ENCODE measurements at regions not wholly inside any gene's neighbourhood (a gene's known extent, or its start where the extent isn't known, plus 50 kb on each side); places are given as distances from the start of the nearest gene placed in this dataset.

DNA sequence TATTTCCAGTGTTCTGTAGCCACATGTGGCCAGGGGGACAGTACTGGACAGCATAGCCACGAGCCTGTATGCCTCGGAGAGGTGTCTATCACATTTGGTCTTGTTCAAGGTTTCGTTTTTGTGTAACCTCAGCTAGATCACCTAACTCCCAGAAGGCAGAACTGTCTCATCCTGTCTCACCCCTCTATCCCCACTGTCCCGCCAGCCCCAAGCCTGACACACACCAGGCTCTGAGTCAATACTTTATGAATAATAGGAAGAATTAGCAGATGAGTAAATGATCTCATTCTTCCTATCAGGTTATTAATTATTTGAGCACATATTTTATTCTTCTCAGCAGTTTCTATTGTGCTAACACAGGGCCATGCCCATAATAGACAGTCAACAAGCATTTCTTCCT is 132.2 kb downstream of the NUFIP1 start:
- TF ChIP-seq, protein P1, sequence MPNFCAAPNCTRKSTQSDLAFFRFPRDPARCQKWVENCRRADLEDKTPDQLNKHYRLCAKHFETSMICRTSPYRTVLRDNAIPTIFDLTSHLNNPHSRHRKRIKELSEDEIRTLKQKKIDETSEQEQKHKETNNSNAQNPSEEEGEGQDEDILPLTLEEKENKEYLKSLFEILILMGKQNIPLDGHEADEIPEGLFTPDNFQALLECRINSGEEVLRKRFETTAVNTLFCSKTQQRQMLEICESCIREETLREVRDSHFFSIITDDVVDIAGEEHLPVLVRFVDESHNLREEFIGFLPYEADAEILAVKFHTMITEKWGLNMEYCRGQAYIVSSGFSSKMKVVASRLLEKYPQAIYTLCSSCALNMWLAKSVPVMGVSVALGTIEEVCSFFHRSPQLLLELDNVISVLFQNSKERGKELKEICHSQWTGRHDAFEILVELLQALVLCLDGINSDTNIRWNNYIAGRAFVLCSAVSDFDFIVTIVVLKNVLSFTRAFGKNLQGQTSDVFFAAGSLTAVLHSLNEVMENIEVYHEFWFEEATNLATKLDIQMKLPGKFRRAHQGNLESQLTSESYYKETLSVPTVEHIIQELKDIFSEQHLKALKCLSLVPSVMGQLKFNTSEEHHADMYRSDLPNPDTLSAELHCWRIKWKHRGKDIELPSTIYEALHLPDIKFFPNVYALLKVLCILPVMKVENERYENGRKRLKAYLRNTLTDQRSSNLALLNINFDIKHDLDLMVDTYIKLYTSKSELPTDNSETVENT (CRISPR knock-in tag; IDR thresholded peaks at IDR 0.05), result no peak
- TF ChIP-seq ZNF384 (IDR thresholded peaks at IDR 0.05; ENCODE audit: low read depth, low read length) (no peak), ELF1 (tag; IDR thresholded peaks at IDR 0.05) (no peak), NFIC (IDR thresholded peaks at IDR 0.05) (no peak)
